Psoas muscle (tissue), 7 donors: ENCODE measurements at regions not wholly inside any gene's neighbourhood (a gene's known extent, or its start where the extent isn't known, plus 50 kb on each side); places are given as distances from the start of the nearest gene placed in this dataset.
A peak's percentile ranks its signal among the peaks of the same experiment; 100 is the strongest.

Experiments used
- ATAC-seq, 4 donors: fragments of 200-7000 bp; cut with Tn5 transposase; one replicate each; pipeline ENCODE4 v1.9.1; 2020; ENCODE audit warnings: moderate library complexity in 3 of 4, mild to moderate bottlenecking in 2 of 4
- DNase-seq, 2 donors: peaks; one replicate each; pipeline ENCODE4 v3.0.0-alpha.2; 2020
- H3K27ac ChIP-seq: fragments of 200-600 bp; one replicate; pipeline ENCODE4 v1.8.0; 2022
- H3K27me3 ChIP-seq, 3 donors: fragments of 200-600 bp in 1 of 3; one replicate each; pipeline versions ENCODE4 v1.6.1 to v1.8.0; 2013 to 2022; ENCODE audit warnings: low read length in 2 of 3, mild to moderate bottlenecking in 2 of 3, moderate library complexity in 1 of 3; ENCODE audit not compliant: insufficient read depth in 3 of 3
- H3K36me3 ChIP-seq, 2 donors: fragments of 200-600 bp in 1 of 2; one replicate each; pipeline versions ENCODE4 v1.6.1 to v1.8.0; 2013 to 2022; ENCODE audit warnings: low read depth in 1 of 2, mild to moderate bottlenecking in 1 of 2, moderate library complexity in 1 of 2; ENCODE audit not compliant: insufficient read depth in 1 of 2
- H3K4me1 ChIP-seq: fragments of 200-600 bp; one replicate; pipeline ENCODE4 v1.8.0; 2022
- H3K4me3 ChIP-seq: fragments of 200-600 bp; one replicate; pipeline ENCODE4 v1.8.0; 2022; ENCODE audit warnings: mild to moderate bottlenecking
- H3K9me3 ChIP-seq: fragments of 200-600 bp; one replicate; pipeline ENCODE4 v1.8.0; 2022
- CTCF ChIP-seq: fragments of 200-600 bp; IDR thresholded peaks from one replicate; pipeline ENCODE4 v1.8.0; 2022; ENCODE audit warnings: antibody characterized with exemption
- WGBS, 3 donors: extraction: QIAGEN DNeasy Blood & Tissue Kit; methylation state at CpG; one replicate each; pipeline versions ENCODE4 v1.1.6 to v1.1.7; 2013; 5-methylcytosine and 5-hydroxymethylcytosine counted together
- intact Hi-C, 2 donors: fragments of 100-400 bp; cut with DNase I; formaldehyde crosslinking; loops; one replicate each; pipeline versions ENCODE4 v1.11.0 to v1.14.2; 2022
- donor health status: healthy with polysubstance abuse.
- donor health status: DM: no; HTN: no; CAD: no; lungs with moderate emphysema.
- donor health status: Bipolar disorder and iron deficiency.
- donor health status: healthy.
- donor health status: DM: yes; HTN: yes; CAD: no.
- donor health status: DM: no; HTN: no; CAD: no.
- donor health status: DM: yes; HTN: yes; CAD: no.

- no peak overlapping the region for H3K27ac ChIP-seq
- intact Hi-C loops: no loop called here
- TF ChIP-seq CTCF: no peak
- 3 to 6% (median 4%) methylated on average over 6 of the region's 6 CpGs for WGBS, 3 donors
- no peaks in the 10 kb centered on the region for H3K9me3 ChIP-seq
- no peaks in the 10 kb centered on the region for H3K36me3 ChIP-seq
- ATAC-seq: no peak
- peak; percentile 20 to 59 for DNase-seq
- no peaks in the 10 kb centered on the region for H3K27me3 ChIP-seq
- H3K4me3 ChIP-seq: no peak overlapping the region
- H3K4me1 ChIP-seq: no peaks in the 10 kb centered on the region
Measured at GRCh38 chr6:131368198-131368911, 204.7 kb upstream of the ARG1 start.

- no peak for TF ChIP-seq CTCF
- ATAC-seq (no peak), DNase-seq (no peak)
- WGBS, 3 donors: 41 to 45% (median 45%) methylated on average over 5 of the region's 5 CpGs
- Histone ChIP-seq H3K4me1 (no peaks in the 10 kb centered on the region), H3K9me3 (no peaks in the 10 kb centered on the region), H3K27me3 (no peaks in the 10 kb centered on the region), H3K36me3 (no peaks in the 10 kb centered on the region), H3K4me3 (no peak overlapping the region), H3K27ac (no peak overlapping the region)
- intact Hi-C loops: no loop called here
Measured at GRCh38 chr6:131372535-131372934, 200.5 kb upstream of the ARG1 start.

- Histone ChIP-seq H3K27me3 (no peaks in the 10 kb centered on the region), H3K36me3 (no peaks in the 10 kb centered on the region), H3K4me1 (no peaks in the 10 kb centered on the region), H3K27ac (no peak overlapping the region), H3K9me3 (no peaks in the 10 kb centered on the region), H3K4me3 (no peak overlapping the region)
- DNase-seq (no peak), ATAC-seq (no peak)
- WGBS, 3 donors: 91 to 94% (median 94%) methylated on average over 7 of the region's 7 CpGs
- intact Hi-C loops: no loop called here
- TF ChIP-seq CTCF: no peak
Measured at GRCh38 chr6:131377112-131377705, 195.8 kb upstream of the ARG1 start.

GRCh38 chr6:131378874-131379273, 194.2 kb upstream of the ARG1 start:
- 98 to 100% (median 100%) methylated on average over 1 of the region's 1 CpG for WGBS, 3 donors
- DNase-seq: no peak
- Histone ChIP-seq H3K4me3 (no peak overlapping the region), H3K4me1 (no peaks in the 10 kb centered on the region), H3K9me3 (no peaks in the 10 kb centered on the region), H3K27me3 (no peaks in the 10 kb centered on the region), H3K36me3 (no peaks in the 10 kb centered on the region), H3K27ac (no peak overlapping the region)
- TF ChIP-seq CTCF: no peak
- ATAC-seq: no peak
- intact Hi-C loops: no loop called here
